Vagina (tissue), 2 donors: ENCODE measurements at regions not wholly inside any gene's neighbourhood (a gene's known extent, or its start where the extent isn't known, plus 50 kb on each side); places are given as distances from the start of the nearest gene placed in this dataset.

ENCODE experiments used
- CTCF ChIP-seq, 3 experiments: fragments of 450-650 bp in 2 of 3; fragments of 200-600 bp in 1 of 3; sonication (generic) in 1 of 3; IDR thresholded peaks; one replicate each; pipeline ENCODE4 v1.5.1; 2017 to 2019; ENCODE audit warnings: antibody characterized with exemption in 3 of 3, mild to moderate bottlenecking in 2 of 3, moderate library complexity in 2 of 3
- POLR2AphosphoS5 ChIP-seq, 2 donors: sonication (generic); formaldehyde crosslinking; IDR thresholded peaks; one replicate each; pipeline ENCODE4 v1.9.0; 2017; ENCODE audit warnings: antibody characterized with exemption in 2 of 2, mild to moderate bottlenecking in 2 of 2, low read depth in 1 of 2; ENCODE audit not compliant: insufficient read depth in 1 of 2

GRCh38 chr6:168864541-168865460 is 388.8 kb downstream of the THBS2 start:
- no peak for TF ChIP-seq CTCF (IDR thresholded peaks at IDR 0.05)
- TF ChIP-seq POLR2AphosphoS5 (IDR thresholded peaks at IDR 0.05; ENCODE audit: insufficient read depth in 1 of 2, low read depth in 1 of 2) = no peak
